Fibroblast of lung (primary cell): ENCODE measurements at regions not wholly inside any gene's neighbourhood (a gene's known extent, or its start where the extent isn't known, plus 50 kb on each side); places are given as distances from the start of the nearest gene placed in this dataset.

ENCODE experiments used
- DNase-seq, 2 donors: peaks; one replicate each; pipeline versions ENCODE4 v3.0.0 to v3.0.0-alpha.2; 2010; ENCODE audit warnings: low read depth in 2 of 2
- H2AFZ ChIP-seq: 2 replicates; pipeline ENCODE4 v1.5.1; 2012; ENCODE audit warnings: low read length, control low read depth, inconsistent platforms
- H3K27ac ChIP-seq: 2 replicates; pipeline ENCODE4 v1.5.1; 2011; ENCODE audit warnings: low read length, control low read depth; ENCODE audit not compliant: insufficient read depth
- H3K27me3 ChIP-seq: 2 replicates; pipeline ENCODE4 v1.5.1; 2011; ENCODE audit warnings: mild to moderate bottlenecking, low read length; ENCODE audit not compliant: control insufficient read depth, insufficient read depth
- H3K36me3 ChIP-seq: 2 replicates; pipeline ENCODE4 v1.5.1; 2011; ENCODE audit warnings: low read length; ENCODE audit not compliant: control insufficient read depth, insufficient read depth
- H3K4me1 ChIP-seq: 2 replicates; pipeline ENCODE4 v1.5.1; 2011; ENCODE audit warnings: low read length; ENCODE audit not compliant: control insufficient read depth, insufficient read depth; ENCODE audit errors: extremely low read depth
- H3K4me2 ChIP-seq: 2 replicates; pipeline ENCODE4 v1.5.1; 2011; ENCODE audit warnings: low read length, control low read depth; ENCODE audit not compliant: insufficient read depth; ENCODE audit errors: extremely low read depth
- H3K4me3 ChIP-seq, 4 experiments: fragments of 200-600 bp in 1 of 4; sonication (generic) in 1 of 4; replicated peaks in 1 of 4; 2 replicates each; pipeline ENCODE4 v1.5.1; 2011 to 2016; ENCODE audit warnings: low read length in 4 of 4, low read depth in 3 of 4, mild to moderate bottlenecking in 3 of 4, control low read depth in 2 of 4, inconsistent platforms in 1 of 4, mixed read lengths in 1 of 4; ENCODE audit not compliant: insufficient read depth in 1 of 4; ENCODE audit errors: control extremely low read depth in 1 of 4
- H3K79me2 ChIP-seq: 2 replicates; pipeline ENCODE4 v1.5.1; 2012; ENCODE audit warnings: mild to moderate bottlenecking, low read length, inconsistent platforms; ENCODE audit not compliant: control insufficient read depth, insufficient read depth
- H3K9ac ChIP-seq: 2 replicates; pipeline ENCODE4 v1.5.1; 2011; ENCODE audit warnings: mild to moderate bottlenecking, low read length, control low read depth; ENCODE audit not compliant: insufficient read depth
- H3K9me3 ChIP-seq: 2 replicates; pipeline ENCODE4 v1.5.1; 2012; ENCODE audit warnings: low read depth, low read length; ENCODE audit not compliant: control insufficient read depth, insufficient read depth
- H4K20me1 ChIP-seq: 2 replicates; pipeline ENCODE4 v1.5.1; 2011; ENCODE audit warnings: low read length; ENCODE audit not compliant: control insufficient read depth, insufficient read depth; ENCODE audit errors: extremely low read depth
- CTCF ChIP-seq, 2 donors: IDR thresholded peaks in 1 of 2; conservative IDR thresholded peaks in 1 of 2; 1 replicate in 1 of 2; 2 replicates in 1 of 2; pipeline ENCODE4 v1.5.1; 2011 to 2012; ENCODE audit warnings: low read length in 2 of 2, control low read depth in 1 of 2, inconsistent platforms in 1 of 2, low read depth in 1 of 2, mild to moderate bottlenecking in 1 of 2
- EZH2 ChIP-seq: IDR thresholded peaks from 2 replicates; pipeline ENCODE4 v1.5.1; 2012; ENCODE audit warnings: low read length, control low read depth, mild to moderate bottlenecking; ENCODE audit errors: missing control alignments

GRCh38 chr5:74949976-74950375 is 83.8 kb upstream of the FAM169A start:
- Histone ChIP-seq H3K4me3 (no peak overlapping the region), H2AFZ (no peak overlapping the region), H3K36me3 (no peaks in the 10 kb centered on the region), H3K9ac (no peak overlapping the region), H3K4me2 (peak overlapping the region; percentile 23), H3K4me1 (peaks cover 40% of the 10 kb centered on the region), H3K27me3 (no peaks in the 10 kb centered on the region), H3K27ac (no peak overlapping the region), H4K20me1 (no peaks in the 10 kb centered on the region), H3K79me2 (no peaks in the 10 kb centered on the region), H3K9me3 (no peaks in the 10 kb centered on the region)
- TF ChIP-seq CTCF (conservative IDR thresholded peaks at IDR 0.05 in 1 of 2, IDR thresholded peaks at IDR 0.05 in 1 of 2; ENCODE audit: low read depth in 1 of 2, low read length in 2 of 2) (no peak), EZH2 (no peak)
- no peak for DNase-seq

GRCh38 chr5:74948031-74948546 is 81.9 kb upstream of the FAM169A start:
- peaks cover 28% of the 10 kb centered on the region for H3K4me1 ChIP-seq
- no peaks in the 10 kb centered on the region for H3K27me3 ChIP-seq
- H3K27ac ChIP-seq, result peak overlapping the region; percentile 17
- no peaks in the 10 kb centered on the region for H3K36me3 ChIP-seq
- no peak overlapping the region for H2AFZ ChIP-seq
- H4K20me1 ChIP-seq, result no peaks in the 10 kb centered on the region
- no peak overlapping the region for H3K4me3 ChIP-seq
- H3K9me3 ChIP-seq, result no peaks in the 10 kb centered on the region
- H3K4me2 ChIP-seq, result no peak overlapping the region
- no peaks in the 10 kb centered on the region for H3K79me2 ChIP-seq
- peak; percentile 9 to 29 for DNase-seq
- no peak for TF ChIP-seq EZH2
- no peak overlapping the region for H3K9ac ChIP-seq

GRCh38 chr5:74946471-74946870 is 80.3 kb upstream of the FAM169A start:
- TF ChIP-seq EZH2 (no peak), CTCF (conservative IDR thresholded peaks at IDR 0.05 in 1 of 2, IDR thresholded peaks at IDR 0.05 in 1 of 2; ENCODE audit: low read depth in 1 of 2, low read length in 2 of 2) (no peak)
- Histone ChIP-seq H2AFZ (no peak overlapping the region), H3K27ac (no peak overlapping the region), H3K79me2 (no peaks in the 10 kb centered on the region), H3K36me3 (no peaks in the 10 kb centered on the region), H3K9me3 (no peaks in the 10 kb centered on the region), H3K27me3 (no peaks in the 10 kb centered on the region), H3K4me3 (no peak overlapping the region), H3K4me1 (peaks cover 25% of the 10 kb centered on the region), H3K9ac (no peak overlapping the region), H4K20me1 (no peaks in the 10 kb centered on the region), H3K4me2 (no peak overlapping the region)
- DNase-seq, result no peak
